Keratinocyte (primary cell): ENCODE measurements at regions not wholly inside any gene's neighbourhood (a gene's known extent, or its start where the extent isn't known, plus 50 kb on each side); places are given as distances from the start of the nearest gene placed in this dataset.
"Not testable (repeated sequence)": the region's sequence is repeated elsewhere in the genome, so short reads cannot be mapped to it uniquely, and the experiment has no call there.

Experiments
- EZH2 ChIP-seq: IDR thresholded peaks from one replicate; pipeline ENCODE4 v1.6.1; 2012; ENCODE audit warnings: inconsistent platforms, mild to moderate bottlenecking, low read length, moderate library complexity
- TF ChIP-seq, protein P1 (sequence below), 3 experiments: IDR thresholded peaks in 1 of 3; conservative IDR thresholded peaks in 1 of 3; optimal IDR thresholded peaks in 1 of 3; 2 replicates in 2 of 3; 3 replicates in 1 of 3; pipeline versions ENCODE3 to v1.5.1; 2011; ENCODE audit warnings: low read length in 3 of 3, mild to moderate bottlenecking in 3 of 3, moderate library complexity in 2 of 3, control low read depth in 1 of 3, inconsistent platforms in 1 of 3; ENCODE audit not compliant: insufficient read depth in 2 of 3; ENCODE audit errors: extremely low read depth in 1 of 3

DNA sequence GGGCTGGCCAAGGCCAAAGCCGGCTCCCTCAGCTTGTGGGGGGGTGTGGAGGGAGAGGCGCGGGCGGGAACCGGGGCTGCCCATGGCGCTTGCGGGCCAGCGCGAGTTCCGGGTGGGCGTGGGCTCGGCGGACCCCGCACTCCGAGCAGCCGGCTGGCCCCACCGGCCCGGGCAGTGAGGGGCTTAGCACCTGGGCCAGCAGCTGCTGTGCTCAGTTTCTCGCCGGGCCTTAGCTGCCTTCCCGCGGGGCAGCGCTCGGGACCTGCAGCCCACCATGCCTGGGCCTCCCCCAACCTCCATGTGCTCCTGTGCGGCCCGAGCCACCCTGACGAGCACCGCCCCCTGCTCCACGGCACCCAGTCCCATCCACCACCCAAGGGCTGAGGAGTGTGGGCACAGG, 150.7 kb upstream of the LRIG1 start:
- TF ChIP-seq, protein P1, sequence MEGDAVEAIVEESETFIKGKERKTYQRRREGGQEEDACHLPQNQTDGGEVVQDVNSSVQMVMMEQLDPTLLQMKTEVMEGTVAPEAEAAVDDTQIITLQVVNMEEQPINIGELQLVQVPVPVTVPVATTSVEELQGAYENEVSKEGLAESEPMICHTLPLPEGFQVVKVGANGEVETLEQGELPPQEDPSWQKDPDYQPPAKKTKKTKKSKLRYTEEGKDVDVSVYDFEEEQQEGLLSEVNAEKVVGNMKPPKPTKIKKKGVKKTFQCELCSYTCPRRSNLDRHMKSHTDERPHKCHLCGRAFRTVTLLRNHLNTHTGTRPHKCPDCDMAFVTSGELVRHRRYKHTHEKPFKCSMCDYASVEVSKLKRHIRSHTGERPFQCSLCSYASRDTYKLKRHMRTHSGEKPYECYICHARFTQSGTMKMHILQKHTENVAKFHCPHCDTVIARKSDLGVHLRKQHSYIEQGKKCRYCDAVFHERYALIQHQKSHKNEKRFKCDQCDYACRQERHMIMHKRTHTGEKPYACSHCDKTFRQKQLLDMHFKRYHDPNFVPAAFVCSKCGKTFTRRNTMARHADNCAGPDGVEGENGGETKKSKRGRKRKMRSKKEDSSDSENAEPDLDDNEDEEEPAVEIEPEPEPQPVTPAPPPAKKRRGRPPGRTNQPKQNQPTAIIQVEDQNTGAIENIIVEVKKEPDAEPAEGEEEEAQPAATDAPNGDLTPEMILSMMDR (optimal IDR thresholded peaks at IDR 0.05 in 1 of 3, IDR thresholded peaks at IDR 0.05 in 1 of 3, conservative IDR thresholded peaks at IDR 0.05 in 1 of 3; ENCODE audit: extremely low read depth in 1 of 3, insufficient read depth in 2 of 3, low read length in 3 of 3): not testable (repeated sequence)
- TF ChIP-seq EZH2: not testable (repeated sequence)
